CD4-positive, alpha-beta T cell (primary cell): ENCODE measurements at regions not wholly inside any gene's neighbourhood (a gene's known extent, or its start where the extent isn't known, plus 50 kb on each side); places are given as distances from the start of the nearest gene placed in this dataset.
"Not testable (repeated sequence)": the region's sequence is repeated elsewhere in the genome, so short reads cannot be mapped to it uniquely, and the experiment has no call there.

Source experiments
- ATAC-seq: fragments of 200-7000 bp; cut with Tn5 transposase; one replicate; pipeline ENCODE4 v1.10.0; 2022; ENCODE audit warnings: mild to moderate bottlenecking; ENCODE audit not compliant: poor library complexity
- CTCF ChIA-PET: fragments of 350-600 bp; sonication (Branson Sonifier 250); formaldehyde crosslinking; loops from one replicate; lab custom pipeline; 2021; ENCODE audit warnings: antibody characterized with exemption, inconsistent platforms; lab: Charles Lee
- POLR2A ChIA-PET: fragments of 350-600 bp; sonication (Branson Sonifier 250); formaldehyde crosslinking; loops from one replicate; lab custom pipeline; 2021; ENCODE audit warnings: antibody characterized with exemption, inconsistent platforms; lab: Charles Lee
- DNase-seq, 14 experiments: peaks; one replicate each; pipeline ENCODE4 v3.0.0-alpha.2; 2013 to 2020; ENCODE audit warnings: mixed read lengths in 2 of 14
- H3K27ac ChIP-seq, 2 donors: one replicate each; pipeline versions ENCODE4 v1.5.1 to v1.7.0; 2013; ENCODE audit warnings: low read length in 2 of 2, low read depth in 1 of 2, mild to moderate bottlenecking in 1 of 2
- H3K27me3 ChIP-seq, 2 experiments: 1 replicate in 1 of 2; 2 replicates in 1 of 2; pipeline versions ENCODE4 v1.6.1 to v1.7.0; 2013; ENCODE audit warnings: low read length in 2 of 2, control low read depth in 1 of 2, mild to moderate bottlenecking in 1 of 2, moderate library complexity in 1 of 2; ENCODE audit not compliant: insufficient read depth in 2 of 2, control insufficient read depth in 1 of 2
- H3K36me3 ChIP-seq: one replicate; pipeline ENCODE4 v1.6.1; 2013; ENCODE audit warnings: low read length, control low read depth; ENCODE audit not compliant: insufficient read depth
- H3K4me1 ChIP-seq: one replicate; pipeline ENCODE4 v1.6.1; 2013; ENCODE audit warnings: low read length, control low read depth; ENCODE audit not compliant: insufficient read depth
- H3K4me3 ChIP-seq: one replicate; pipeline ENCODE4 v1.5.1; 2013; ENCODE audit warnings: mild to moderate bottlenecking, low read length, moderate library complexity
- H3K9me3 ChIP-seq, 2 experiments: 1 replicate in 1 of 2; 2 replicates in 1 of 2; pipeline versions ENCODE4 v1.6.1 to v1.7.0; 2013; ENCODE audit warnings: low read length in 2 of 2, mild to moderate bottlenecking in 2 of 2, control low read depth in 1 of 2, moderate library complexity in 1 of 2; ENCODE audit not compliant: control insufficient read depth in 1 of 2, insufficient read depth in 1 of 2
- H3K27ac Mint-ChIP-seq: one replicate; pipeline ENCODE4 v1.8.0; 2020; ENCODE audit warnings: mixed read lengths
- H3K27me3 Mint-ChIP-seq: one replicate; pipeline ENCODE4 v1.8.0; 2021; ENCODE audit warnings: mixed read lengths
- H3K36me3 Mint-ChIP-seq: one replicate; pipeline ENCODE4 v1.8.0; 2021; ENCODE audit warnings: low read depth, mixed read lengths
- H3K4me1 Mint-ChIP-seq: one replicate; pipeline ENCODE4 v1.8.0; 2021; ENCODE audit warnings: low read depth, mixed read lengths
- H3K4me3 Mint-ChIP-seq: one replicate; pipeline ENCODE4 v1.8.0; 2020; ENCODE audit warnings: mild to moderate bottlenecking, mixed read lengths
- H3K9me3 Mint-ChIP-seq: one replicate; pipeline ENCODE4 v1.8.0; 2020; ENCODE audit warnings: mixed read lengths
- intact Hi-C, 2 experiments: fragments of 100-400 bp; cut with DNase I in 1 of 2; cut with micrococcal nuclease in 1 of 2; formaldehyde crosslinking; loops; one replicate each; pipeline versions ENCODE4 v1.15.1 to v1.9.0; 2023 to 2025; cut with DNase I, micrococcal nuclease
- TF ChIP-seq, protein P1 (sequence below): fragments of 200-600 bp; IDR thresholded peaks from one replicate; pipeline ENCODE4 v1.8.0; 2022; ENCODE audit warnings: antibody characterized with exemption, mild to moderate bottlenecking

GRCh38 chr16:22693638-22694340 lies 120.2 kb upstream of the HS3ST2 start:
- H3K9me3 ChIP-seq = no peaks in the 10 kb centered on the region
- intact Hi-C loops = loop anchor here in 1 of 2 experiments (10.0 kb wide), 1 partner anchor 1419 kb away; the partner anchor contains the start of gene CRYM
- no peaks in the 10 kb centered on the region for H3K36me3 ChIP-seq
- no peak overlapping the region for H3K4me3 Mint-ChIP-seq
- CTCF ChIA-PET = no interaction called here
- H3K36me3 Mint-ChIP-seq = no peaks in the 10 kb centered on the region
- H3K4me3 ChIP-seq = no peak overlapping the region
- POLR2A ChIA-PET = no interaction called here
- no peaks in the 10 kb centered on the region for H3K4me1 ChIP-seq
- H3K4me1 Mint-ChIP-seq = no peaks in the 10 kb centered on the region
- H3K27me3 ChIP-seq = peaks cover 14 to 19% of the 10 kb centered on the region in 2 experiments
- H3K27ac Mint-ChIP-seq = no peak overlapping the region
- no peaks in the 10 kb centered on the region for H3K9me3 Mint-ChIP-seq
- no peak for ATAC-seq
- no peak for DNase-seq
- H3K27me3 Mint-ChIP-seq = peaks cover 7% of the 10 kb centered on the region
- no peak overlapping the region for H3K27ac ChIP-seq
- TF ChIP-seq, protein P1, sequence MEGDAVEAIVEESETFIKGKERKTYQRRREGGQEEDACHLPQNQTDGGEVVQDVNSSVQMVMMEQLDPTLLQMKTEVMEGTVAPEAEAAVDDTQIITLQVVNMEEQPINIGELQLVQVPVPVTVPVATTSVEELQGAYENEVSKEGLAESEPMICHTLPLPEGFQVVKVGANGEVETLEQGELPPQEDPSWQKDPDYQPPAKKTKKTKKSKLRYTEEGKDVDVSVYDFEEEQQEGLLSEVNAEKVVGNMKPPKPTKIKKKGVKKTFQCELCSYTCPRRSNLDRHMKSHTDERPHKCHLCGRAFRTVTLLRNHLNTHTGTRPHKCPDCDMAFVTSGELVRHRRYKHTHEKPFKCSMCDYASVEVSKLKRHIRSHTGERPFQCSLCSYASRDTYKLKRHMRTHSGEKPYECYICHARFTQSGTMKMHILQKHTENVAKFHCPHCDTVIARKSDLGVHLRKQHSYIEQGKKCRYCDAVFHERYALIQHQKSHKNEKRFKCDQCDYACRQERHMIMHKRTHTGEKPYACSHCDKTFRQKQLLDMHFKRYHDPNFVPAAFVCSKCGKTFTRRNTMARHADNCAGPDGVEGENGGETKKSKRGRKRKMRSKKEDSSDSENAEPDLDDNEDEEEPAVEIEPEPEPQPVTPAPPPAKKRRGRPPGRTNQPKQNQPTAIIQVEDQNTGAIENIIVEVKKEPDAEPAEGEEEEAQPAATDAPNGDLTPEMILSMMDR = no peak

DNA sequence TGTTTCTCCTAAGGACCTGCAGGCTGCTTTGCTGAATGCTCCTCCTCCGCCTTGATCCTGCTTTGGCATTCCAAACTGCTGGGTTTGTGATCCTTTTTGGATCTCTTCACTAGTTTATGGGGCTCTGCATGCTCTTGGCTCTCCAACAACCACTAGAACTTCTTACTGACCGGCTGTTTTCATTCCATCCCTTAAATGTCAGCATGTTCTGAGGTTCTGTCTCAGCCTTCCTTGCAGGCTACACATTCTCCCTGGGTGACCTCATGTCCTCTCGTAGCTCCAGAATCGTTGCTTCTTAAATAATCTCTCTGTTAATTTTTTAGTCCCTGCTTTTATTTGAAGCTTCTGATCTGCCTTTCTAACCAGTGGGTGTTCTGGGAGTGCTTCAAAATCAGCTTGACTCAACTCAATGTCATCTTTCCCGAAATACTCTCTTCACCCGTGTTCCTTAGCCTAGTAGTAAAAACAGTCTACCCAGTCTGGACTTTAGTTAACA lies 119.0 kb upstream of the HS3ST2 start:
- Mint-ChIP-seq H3K4me1 (no peaks in the 10 kb centered on the region), H3K27ac (no peak overlapping the region), H3K4me3 (no peak overlapping the region), H3K27me3 (peaks cover 15% of the 10 kb centered on the region), H3K9me3 (no peaks in the 10 kb centered on the region), H3K36me3 (no peaks in the 10 kb centered on the region)
- no peak for DNase-seq
- no peak for ATAC-seq
- no peaks in the 10 kb centered on the region for H3K9me3 ChIP-seq
- intact Hi-C loops = loop anchor here in 1 of 2 experiments (10.0 kb wide), 1 partner anchor 1420 kb away; the partner anchor contains the start of gene CRYM
- H3K36me3 ChIP-seq = no peaks in the 10 kb centered on the region
- CTCF ChIA-PET = no interaction called here
- peaks cover 14 to 20% of the 10 kb centered on the region in 2 experiments for H3K27me3 ChIP-seq
- no peak overlapping the region for H3K4me3 ChIP-seq
- H3K27ac ChIP-seq = no peak overlapping the region
- H3K4me1 ChIP-seq = no peaks in the 10 kb centered on the region
- TF ChIP-seq, protein P1 = no peak
- POLR2A ChIA-PET = no interaction called here

- CTCF ChIA-PET, H3K9me3 ChIP-seq, H3K27ac Mint-ChIP-seq, H3K4me1 Mint-ChIP-seq, DNase-seq, H3K4me1 ChIP-seq, H3K36me3 Mint-ChIP-seq, H3K36me3 ChIP-seq, POLR2A ChIA-PET, H3K27ac ChIP-seq, H3K9me3 Mint-ChIP-seq, H3K4me3 Mint-ChIP-seq, H3K4me3 ChIP-seq, ATAC-seq: not testable (repeated sequence)
- peaks cover 15% of the 10 kb centered on the region for H3K27me3 Mint-ChIP-seq
- peaks cover 14 to 20% of the 10 kb centered on the region in 2 experiments for H3K27me3 ChIP-seq
- intact Hi-C loops = loop anchor here in 1 of 2 experiments (10.0 kb wide), 1 partner anchor 1421 kb away; the partner anchor contains the start of gene CRYM
These were observed 118.2 kb upstream of the HS3ST2 start for GRCh38 chr16:22695773-22696172.
